Effector CD8-positive, alpha-beta T cell (primary cell): ENCODE measurements at regions not wholly inside any gene's neighbourhood (a gene's known extent, or its start where the extent isn't known, plus 50 kb on each side); places are given as distances from the start of the nearest gene placed in this dataset.

Experiments used
- DNase-seq: peaks from one replicate; lab custom pipeline; 2025; lab: John Stamatoyannopoulos, UW

- DNase-seq = no peak
Measured at GRCh38 chr2:23239374-23239773, 145.6 kb upstream of the KLHL29 start.

- no peak for DNase-seq
Measured at GRCh38 chr2:23241121-23241520, 143.9 kb upstream of the KLHL29 start.

- DNase-seq = no peak
Measured at GRCh38 chr2:23241611-23242245, 143.3 kb upstream of the KLHL29 start.

GRCh38 chr2:23243073-23243659, 141.8 kb upstream of the KLHL29 start:
- no peak for DNase-seq

DNA sequence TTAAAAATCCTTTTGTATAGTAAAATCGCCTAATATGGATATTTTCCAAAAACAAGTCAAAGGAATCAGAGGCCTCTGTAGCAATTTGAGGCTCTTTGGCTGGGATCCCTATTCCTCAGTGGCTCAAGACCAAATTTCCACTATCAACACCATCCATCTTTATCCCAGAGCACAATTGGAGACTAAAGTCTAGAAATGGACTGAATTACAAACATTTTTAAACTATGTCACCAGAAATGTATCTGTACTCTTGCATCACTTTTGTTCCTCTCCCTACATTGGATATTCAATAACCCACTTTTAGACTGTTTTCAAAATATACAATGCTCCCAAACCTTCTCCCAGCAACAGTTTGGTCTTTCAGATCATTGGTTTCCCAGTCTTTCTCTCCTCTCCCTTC, 140.4 kb upstream of the KLHL29 start:
- no peak for DNase-seq

- DNase-seq = no peak
Measured at GRCh38 chr2:23246992-23247683, 137.8 kb upstream of the KLHL29 start.

DNA sequence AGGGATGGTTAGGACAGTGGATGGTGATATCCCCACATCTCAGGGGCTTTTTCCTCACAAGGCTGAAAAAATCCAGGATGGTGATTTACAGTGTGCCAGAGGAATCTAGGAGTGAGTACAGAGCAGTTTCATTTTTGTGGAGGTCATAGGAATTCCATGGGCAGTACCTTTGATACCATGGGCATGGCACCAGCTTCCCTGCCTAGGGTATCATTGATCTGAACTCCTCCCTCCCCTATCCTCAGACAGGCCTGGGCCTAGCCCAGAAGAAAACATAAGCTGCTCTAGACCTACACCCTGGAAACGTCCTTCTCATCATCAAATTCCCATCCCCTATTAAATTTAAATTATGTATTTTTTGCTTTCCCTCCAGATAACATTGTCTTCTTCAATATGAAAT, 136.3 kb upstream of the KLHL29 start:
- DNase-seq = no peak

- DNase-seq = no peak
Measured at GRCh38 chr2:23249348-23249747, 135.6 kb upstream of the KLHL29 start.

GRCh38 chr2:23250371-23250770, 134.6 kb upstream of the KLHL29 start:
- no peak for DNase-seq

- no peak for DNase-seq
Measured at GRCh38 chr2:23256643-23257042, 128.3 kb upstream of the KLHL29 start.

DNA sequence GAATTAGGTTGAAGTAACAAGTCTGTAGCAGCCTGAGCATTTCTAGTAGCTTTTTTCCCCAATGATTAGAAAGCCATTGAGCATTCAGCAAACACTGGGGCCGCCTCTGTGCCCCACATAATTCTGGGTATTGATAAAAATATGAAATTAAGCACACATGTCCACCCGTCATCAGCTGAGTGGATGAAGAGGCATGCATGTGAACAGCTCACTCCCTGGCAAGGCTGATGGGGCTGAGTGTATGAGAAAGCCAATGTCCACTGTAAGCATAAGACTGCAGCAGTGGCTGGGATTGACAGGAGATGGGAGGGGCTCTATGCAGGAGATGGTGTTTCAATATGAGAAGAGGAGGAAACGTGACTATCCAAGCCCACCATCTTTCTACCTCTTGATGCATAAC, 124.4 kb upstream of the KLHL29 start:
- no peak for DNase-seq

DNA sequence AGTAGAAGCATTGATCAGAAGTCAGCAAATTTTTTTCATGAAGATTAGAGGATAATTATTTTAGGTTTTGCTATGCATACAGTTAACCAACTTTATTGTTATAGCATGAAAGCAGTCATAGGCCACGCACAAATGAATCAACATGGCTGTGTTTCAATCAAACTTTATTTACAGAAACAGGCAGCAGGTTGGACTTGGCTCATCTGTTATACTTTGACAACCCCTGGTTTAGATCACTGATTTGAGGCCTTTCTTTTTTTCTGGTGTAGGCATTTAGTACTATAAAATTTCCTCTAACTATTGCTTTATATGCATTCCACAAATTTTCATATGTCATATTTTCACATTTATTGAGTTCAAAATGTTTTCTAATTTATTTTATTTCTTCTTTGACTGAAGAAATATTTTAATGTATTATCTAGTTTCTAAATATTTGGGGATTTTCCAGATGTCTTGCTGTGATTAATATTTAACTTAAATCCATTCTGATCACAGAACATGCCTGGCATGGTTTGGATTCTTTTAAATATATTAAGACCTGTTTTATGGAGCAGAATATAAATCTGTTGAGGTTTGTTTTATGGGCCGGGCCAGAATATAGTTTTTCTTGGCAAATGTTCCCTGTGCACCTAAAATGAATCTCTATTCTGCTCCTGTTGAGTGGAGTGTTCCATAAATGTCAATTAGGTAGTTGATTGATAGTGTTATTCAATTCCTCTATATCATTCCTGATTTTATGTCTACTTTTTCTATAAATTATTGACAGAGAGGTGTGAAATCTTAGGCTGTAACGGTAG, 116.3 kb upstream of the KLHL29 start:
- DNase-seq = no peak

DNA sequence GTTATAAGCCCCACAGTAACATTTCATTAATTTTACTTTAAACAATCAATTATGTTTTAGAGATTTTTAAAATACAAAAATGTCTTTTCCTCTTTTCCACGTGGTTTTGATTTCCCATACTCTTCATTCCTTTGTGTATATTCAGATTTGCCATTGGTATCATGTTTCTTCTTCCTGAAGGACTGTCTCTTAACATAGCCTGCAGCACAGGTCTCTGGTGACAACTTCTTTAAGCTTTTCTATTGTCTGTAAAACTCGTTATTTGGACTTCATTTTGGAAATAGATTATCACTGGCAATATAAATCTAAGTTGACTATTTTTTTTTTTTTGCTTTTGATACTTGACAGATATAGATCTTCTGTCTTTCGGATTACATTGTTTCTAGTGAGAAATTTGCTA, 115.2 kb upstream of the KLHL29 start:
- no peak for DNase-seq

- DNase-seq = no peak
Measured at GRCh38 chr2:23270810-23271209, 114.2 kb upstream of the KLHL29 start.

DNA sequence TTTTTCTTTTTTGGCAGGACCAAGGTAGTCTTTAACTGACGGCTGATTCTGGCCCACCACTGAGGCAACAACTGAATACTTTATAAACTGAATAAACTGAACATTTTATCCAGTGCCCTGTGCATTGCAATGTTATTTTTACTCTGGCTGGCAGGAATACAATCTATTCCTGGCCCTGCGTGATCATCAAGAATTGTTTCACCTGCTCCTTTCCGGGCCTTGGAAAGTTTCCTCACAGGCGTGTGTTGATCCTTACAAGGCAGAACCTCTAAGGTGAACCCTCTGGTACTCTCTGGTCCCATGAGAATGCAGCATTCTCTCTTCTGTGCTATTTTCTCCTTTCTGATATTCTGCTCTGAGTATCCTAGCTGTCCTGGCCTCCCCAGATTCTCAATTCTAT, 113.7 kb upstream of the KLHL29 start:
- no peak for DNase-seq

GRCh38 chr2:23273786-23274185, 111.2 kb upstream of the KLHL29 start:
- no peak for DNase-seq

GRCh38 chr2:23280401-23280800, 104.6 kb upstream of the KLHL29 start:
- DNase-seq = no peak

GRCh38 chr2:23283653-23284052, 101.3 kb upstream of the KLHL29 start:
- DNase-seq = no peak

GRCh38 chr2:23285091-23285800, 99.7 kb upstream of the KLHL29 start:
- no peak for DNase-seq

DNA sequence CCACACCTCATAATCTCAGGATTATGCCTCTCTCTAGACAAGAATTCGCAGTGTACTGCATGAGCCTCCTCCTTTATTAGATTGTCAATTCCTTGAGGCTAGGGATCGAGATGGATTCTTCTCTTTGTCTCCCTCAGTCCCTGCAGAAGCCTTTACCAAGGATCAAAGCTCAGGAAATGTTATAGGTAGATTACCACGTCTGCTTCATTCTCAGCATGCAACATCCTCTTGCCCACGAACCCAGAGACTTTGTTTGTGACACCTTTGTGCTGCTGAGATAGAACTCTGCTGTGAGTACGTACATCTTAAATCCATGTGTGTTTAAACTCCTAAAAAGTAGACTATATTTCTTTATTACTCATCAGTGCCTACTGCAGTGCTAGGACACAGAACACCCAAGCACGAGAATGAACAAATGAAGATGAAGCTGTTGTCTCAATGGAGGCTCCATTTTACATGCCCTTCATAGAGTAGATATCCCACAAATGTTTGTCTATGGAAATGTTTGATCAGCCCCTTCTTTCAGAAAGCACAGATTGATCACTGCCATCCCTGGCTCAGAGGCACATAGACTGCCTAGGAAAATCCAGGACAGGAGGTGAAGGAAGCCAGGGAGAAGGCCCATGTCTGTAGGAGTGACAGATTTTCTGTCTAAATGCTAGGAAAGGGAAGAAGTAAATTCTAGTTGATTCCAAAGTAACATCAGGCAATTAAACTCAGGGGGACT, 98.8 kb upstream of the KLHL29 start:
- no peak for DNase-seq
